Uterus (tissue), 3 donors: ENCODE measurements at regions not wholly inside any gene's neighbourhood (a gene's known extent, or its start where the extent isn't known, plus 50 kb on each side); places are given as distances from the start of the nearest gene placed in this dataset.

Source experiments
- DNase-seq, 2 donors: peaks; one replicate each; pipeline ENCODE4 v3.0.0-alpha.2; 2019 to 2020
- H3K27ac ChIP-seq, 2 donors: fragments of 200-600 bp; sonication (generic); 1 replicate in 1 of 2; 2 replicates in 1 of 2; pipeline ENCODE4 v1.5.1; 2016 to 2018
- H3K27me3 ChIP-seq, 2 donors: fragments of 200-600 bp; sonication (generic); one replicate each; pipeline ENCODE4 v1.5.1; 2018 to 2019; ENCODE audit warnings: control low read depth in 1 of 2
- H3K36me3 ChIP-seq, 2 donors: fragments of 200-600 bp; sonication (generic); one replicate each; pipeline ENCODE4 v1.5.1; 2019; ENCODE audit warnings: control low read depth in 1 of 2
- H3K4me1 ChIP-seq, 2 donors: fragments of 200-600 bp; sonication (generic); one replicate each; pipeline ENCODE4 v1.5.1; 2018 to 2019; ENCODE audit warnings: control low read depth in 1 of 2
- H3K4me3 ChIP-seq, 2 donors: fragments of 200-600 bp; sonication (generic); 1 replicate in 1 of 2; 2 replicates in 1 of 2; pipeline ENCODE4 v1.5.1; 2018 to 2019; ENCODE audit warnings: mild to moderate bottlenecking in 1 of 2
- H3K9me3 ChIP-seq, 2 donors: fragments of 200-600 bp; sonication (generic); one replicate each; pipeline ENCODE4 v1.5.1; 2019; ENCODE audit warnings: control low read depth in 1 of 2
- CTCF ChIP-seq, 4 experiments: fragments of 200-600 bp in 2 of 4; fragments of 450-650 bp in 2 of 4; sonication (generic) in 2 of 4; IDR thresholded peaks; one replicate each; pipeline ENCODE4 v1.5.1; 2016 to 2019; ENCODE audit warnings: antibody characterized with exemption in 4 of 4, mild to moderate bottlenecking in 2 of 4, moderate library complexity in 1 of 4
- POLR2A ChIP-seq, 2 donors: fragments of 450-650 bp; IDR thresholded peaks; one replicate each; pipeline ENCODE4 v1.6.1; 2016; ENCODE audit warnings: antibody characterized with exemption in 2 of 2, mild to moderate bottlenecking in 1 of 2, moderate library complexity in 1 of 2
- intact Hi-C: fragments of 100-400 bp; cut with DNase I; formaldehyde crosslinking; loops from one replicate; pipeline ENCODE4 v1.15.1; 2023; ENCODE audit warnings: low total_unique reads
- donor health status: DM: yes; HTN: yes; CAD: no.

- no peak overlapping the region for H3K27ac ChIP-seq
- H3K4me3 ChIP-seq: no peak overlapping the region
- H3K9me3 ChIP-seq: no peaks in the 10 kb centered on the region
- no peaks in the 10 kb centered on the region for H3K4me1 ChIP-seq
- TF ChIP-seq CTCF (IDR thresholded peaks at IDR 0.05) (no peak), POLR2A (IDR thresholded peaks at IDR 0.05) (no peak)
- H3K36me3 ChIP-seq: no peaks in the 10 kb centered on the region
- intact Hi-C loops: no loop called here
- no peaks in the 10 kb centered on the region for H3K27me3 ChIP-seq
- no peak for DNase-seq
Observed at GRCh38 chr6:3659748-3660147, 91.8 kb downstream of the PXDC1 start.

- intact Hi-C loops: no loop called here
- TF ChIP-seq POLR2A (IDR thresholded peaks at IDR 0.05) (no peak), CTCF (IDR thresholded peaks at IDR 0.05) (no peak)
- DNase-seq: no peak
- Histone ChIP-seq H3K4me3 (no peak overlapping the region), H3K27ac (no peak overlapping the region), H3K27me3 (no peaks in the 10 kb centered on the region), H3K9me3 (no peaks in the 10 kb centered on the region), H3K4me1 (no peaks in the 10 kb centered on the region), H3K36me3 (no peaks in the 10 kb centered on the region)
Observed at GRCh38 chr6:3656076-3656475, 95.4 kb downstream of the PXDC1 start.

GRCh38 chr6:3654898-3655297 lies 96.6 kb downstream of the PXDC1 start:
- TF ChIP-seq CTCF (IDR thresholded peaks at IDR 0.05) (no peak), POLR2A (IDR thresholded peaks at IDR 0.05) (no peak)
- no peaks in the 10 kb centered on the region for H3K9me3 ChIP-seq
- DNase-seq: no peak
- no peaks in the 10 kb centered on the region for H3K36me3 ChIP-seq
- H3K27ac ChIP-seq: no peak overlapping the region
- intact Hi-C loops: no loop called here
- no peaks in the 10 kb centered on the region for H3K27me3 ChIP-seq
- no peaks in the 10 kb centered on the region for H3K4me1 ChIP-seq
- H3K4me3 ChIP-seq: no peak overlapping the region

- Histone ChIP-seq H3K27ac (no peak overlapping the region), H3K9me3 (no peaks in the 10 kb centered on the region), H3K27me3 (no peaks in the 10 kb centered on the region), H3K4me3 (no peak overlapping the region), H3K4me1 (no peaks in the 10 kb centered on the region), H3K36me3 (no peaks in the 10 kb centered on the region)
- DNase-seq: no peak
- TF ChIP-seq CTCF (IDR thresholded peaks at IDR 0.05): no peak
- TF ChIP-seq POLR2A (IDR thresholded peaks at IDR 0.05): no peak
- intact Hi-C loops: no loop called here
Observed at GRCh38 chr6:3654436-3654835, 97.1 kb downstream of the PXDC1 start.

- no peak overlapping the region for H3K4me3 ChIP-seq
- no peak for DNase-seq
- H3K36me3 ChIP-seq: no peaks in the 10 kb centered on the region
- H3K27ac ChIP-seq: no peak overlapping the region
- H3K9me3 ChIP-seq: no peaks in the 10 kb centered on the region
- TF ChIP-seq POLR2A (IDR thresholded peaks at IDR 0.05) (no peak), CTCF (IDR thresholded peaks at IDR 0.05) (no peak)
- intact Hi-C loops: no loop called here
- no peaks in the 10 kb centered on the region for H3K4me1 ChIP-seq
- H3K27me3 ChIP-seq: no peaks in the 10 kb centered on the region
Observed at GRCh38 chr6:3653528-3654070, 97.9 kb downstream of the PXDC1 start.
